CD4-positive, alpha-beta T cell (primary cell): ENCODE measurements at regions not wholly inside any gene's neighbourhood (a gene's known extent, or its start where the extent isn't known, plus 50 kb on each side); places are given as distances from the start of the nearest gene placed in this dataset.

Source experiments
- ATAC-seq: fragments of 200-7000 bp; cut with Tn5 transposase; one replicate; pipeline ENCODE4 v1.10.0; 2022; ENCODE audit warnings: mild to moderate bottlenecking; ENCODE audit not compliant: poor library complexity
- CTCF ChIA-PET: fragments of 350-600 bp; sonication (Branson Sonifier 250); formaldehyde crosslinking; loops from one replicate; lab custom pipeline; 2021; ENCODE audit warnings: antibody characterized with exemption, inconsistent platforms; lab: Charles Lee
- POLR2A ChIA-PET: fragments of 350-600 bp; sonication (Branson Sonifier 250); formaldehyde crosslinking; loops from one replicate; lab custom pipeline; 2021; ENCODE audit warnings: antibody characterized with exemption, inconsistent platforms; lab: Charles Lee
- DNase-seq, 14 experiments: peaks; one replicate each; pipeline ENCODE4 v3.0.0-alpha.2; 2013 to 2020; ENCODE audit warnings: mixed read lengths in 2 of 14
- H3K27ac ChIP-seq, 2 donors: one replicate each; pipeline versions ENCODE4 v1.5.1 to v1.7.0; 2013; ENCODE audit warnings: low read length in 2 of 2, low read depth in 1 of 2, mild to moderate bottlenecking in 1 of 2
- H3K27me3 ChIP-seq, 2 experiments: 1 replicate in 1 of 2; 2 replicates in 1 of 2; pipeline versions ENCODE4 v1.6.1 to v1.7.0; 2013; ENCODE audit warnings: low read length in 2 of 2, control low read depth in 1 of 2, mild to moderate bottlenecking in 1 of 2, moderate library complexity in 1 of 2; ENCODE audit not compliant: insufficient read depth in 2 of 2, control insufficient read depth in 1 of 2
- H3K36me3 ChIP-seq: one replicate; pipeline ENCODE4 v1.6.1; 2013; ENCODE audit warnings: low read length, control low read depth; ENCODE audit not compliant: insufficient read depth
- H3K4me1 ChIP-seq: one replicate; pipeline ENCODE4 v1.6.1; 2013; ENCODE audit warnings: low read length, control low read depth; ENCODE audit not compliant: insufficient read depth
- H3K4me3 ChIP-seq: one replicate; pipeline ENCODE4 v1.5.1; 2013; ENCODE audit warnings: mild to moderate bottlenecking, low read length, moderate library complexity
- H3K9me3 ChIP-seq, 2 experiments: 1 replicate in 1 of 2; 2 replicates in 1 of 2; pipeline versions ENCODE4 v1.6.1 to v1.7.0; 2013; ENCODE audit warnings: low read length in 2 of 2, mild to moderate bottlenecking in 2 of 2, control low read depth in 1 of 2, moderate library complexity in 1 of 2; ENCODE audit not compliant: control insufficient read depth in 1 of 2, insufficient read depth in 1 of 2
- H3K27ac Mint-ChIP-seq: one replicate; pipeline ENCODE4 v1.8.0; 2020; ENCODE audit warnings: mixed read lengths
- H3K27me3 Mint-ChIP-seq: one replicate; pipeline ENCODE4 v1.8.0; 2021; ENCODE audit warnings: mixed read lengths
- H3K36me3 Mint-ChIP-seq: one replicate; pipeline ENCODE4 v1.8.0; 2021; ENCODE audit warnings: low read depth, mixed read lengths
- H3K4me1 Mint-ChIP-seq: one replicate; pipeline ENCODE4 v1.8.0; 2021; ENCODE audit warnings: low read depth, mixed read lengths
- H3K4me3 Mint-ChIP-seq: one replicate; pipeline ENCODE4 v1.8.0; 2020; ENCODE audit warnings: mild to moderate bottlenecking, mixed read lengths
- H3K9me3 Mint-ChIP-seq: one replicate; pipeline ENCODE4 v1.8.0; 2020; ENCODE audit warnings: mixed read lengths
- CTCF ChIP-seq: fragments of 200-600 bp; IDR thresholded peaks from one replicate; pipeline ENCODE4 v1.8.0; 2022; ENCODE audit warnings: antibody characterized with exemption, mild to moderate bottlenecking
- intact Hi-C, 2 experiments: fragments of 100-400 bp; cut with DNase I in 1 of 2; cut with micrococcal nuclease in 1 of 2; formaldehyde crosslinking; loops; one replicate each; pipeline versions ENCODE4 v1.15.1 to v1.9.0; 2023 to 2025; cut with DNase I, micrococcal nuclease

GRCh38 chr14:61197416-61197815, 83.7 kb downstream of the TMEM30B start:
- Histone ChIP-seq H3K27ac (no peak overlapping the region), H3K4me1 (no peaks in the 10 kb centered on the region), H3K4me3 (no peak overlapping the region), H3K36me3 (no peaks in the 10 kb centered on the region), H3K27me3 (peaks cover 3 to 15% of the 10 kb centered on the region in 2 experiments), H3K9me3 (no peaks in the 10 kb centered on the region)
- H3K27me3 Mint-ChIP-seq, result peaks cover 77% of the 10 kb centered on the region
- no peak overlapping the region for H3K4me3 Mint-ChIP-seq
- H3K27ac Mint-ChIP-seq, result no peak overlapping the region
- ATAC-seq (no peak), DNase-seq (no peak)
- no peaks in the 10 kb centered on the region for H3K4me1 Mint-ChIP-seq
- ChIA-PET CTCF (no interaction called here), POLR2A (no interaction called here)
- TF ChIP-seq CTCF, result no peak
- no peaks in the 10 kb centered on the region for H3K9me3 Mint-ChIP-seq
- H3K36me3 Mint-ChIP-seq, result no peaks in the 10 kb centered on the region
- intact Hi-C loops, result no loop called here

DNA sequence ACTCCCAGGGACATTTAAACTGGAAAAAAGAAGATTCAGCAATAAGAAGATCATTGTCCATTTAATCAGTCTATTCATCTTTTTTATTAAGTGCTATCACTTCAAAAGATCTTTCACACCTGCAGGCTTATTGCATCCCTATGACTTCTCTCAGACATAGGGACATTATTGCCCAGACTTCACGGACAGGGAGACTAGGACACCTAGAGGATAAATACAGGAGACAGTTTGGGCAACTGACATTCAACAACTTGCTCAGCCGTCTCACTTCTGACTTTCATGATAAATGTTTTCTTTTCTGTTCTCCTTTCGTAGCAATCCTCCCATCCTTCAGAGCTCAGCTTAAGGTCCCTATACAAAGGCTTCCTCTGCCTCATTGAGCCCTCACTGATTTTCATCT, 84.3 kb downstream of the TMEM30B start:
- no peaks in the 10 kb centered on the region for H3K4me1 Mint-ChIP-seq
- ChIA-PET CTCF (no interaction called here), POLR2A (no interaction called here)
- no peak for TF ChIP-seq CTCF
- Histone ChIP-seq H3K9me3 (no peaks in the 10 kb centered on the region), H3K4me1 (no peaks in the 10 kb centered on the region), H3K27ac (no peak overlapping the region), H3K4me3 (no peak overlapping the region), H3K36me3 (no peaks in the 10 kb centered on the region), H3K27me3 (peaks cover 3 to 11% of the 10 kb centered on the region in 2 experiments)
- H3K36me3 Mint-ChIP-seq, result no peaks in the 10 kb centered on the region
- H3K27me3 Mint-ChIP-seq, result peaks cover 77% of the 10 kb centered on the region
- DNase-seq (no peak), ATAC-seq (no peak)
- intact Hi-C loops, result no loop called here
- H3K9me3 Mint-ChIP-seq, result no peaks in the 10 kb centered on the region
- no peak overlapping the region for H3K27ac Mint-ChIP-seq
- no peak overlapping the region for H3K4me3 Mint-ChIP-seq

DNA sequence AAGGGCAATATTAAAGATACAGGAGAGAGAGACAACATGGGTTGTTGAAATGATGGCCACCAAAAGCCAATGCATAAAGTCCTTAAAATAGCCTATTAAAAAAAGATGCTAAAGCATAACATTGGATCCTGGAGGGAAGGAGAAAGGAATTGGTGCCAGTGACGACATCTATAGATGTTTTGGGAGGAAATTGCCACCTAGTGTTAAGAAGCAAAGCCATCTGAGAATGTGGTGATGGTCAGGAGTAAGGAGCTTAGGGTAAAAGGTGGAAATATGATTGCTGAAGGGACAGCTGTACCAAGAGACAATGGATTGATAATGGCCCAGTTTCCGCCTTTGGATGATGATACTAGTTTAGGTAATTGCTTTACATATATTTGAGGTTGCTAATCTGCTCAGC, 85.1 kb downstream of the TMEM30B start:
- Mint-ChIP-seq H3K27ac (no peak overlapping the region), H3K27me3 (peaks cover 74% of the 10 kb centered on the region), H3K4me3 (no peak overlapping the region), H3K4me1 (no peaks in the 10 kb centered on the region), H3K36me3 (no peaks in the 10 kb centered on the region), H3K9me3 (no peaks in the 10 kb centered on the region)
- intact Hi-C loops, result no loop called here
- no peak for TF ChIP-seq CTCF
- ChIA-PET CTCF (no interaction called here), POLR2A (no interaction called here)
- H3K27me3 ChIP-seq, result peaks cover 7 to 9% of the 10 kb centered on the region in 2 experiments
- H3K4me3 ChIP-seq, result no peak overlapping the region
- no peaks in the 10 kb centered on the region for H3K36me3 ChIP-seq
- DNase-seq, result no peak
- H3K9me3 ChIP-seq, result no peaks in the 10 kb centered on the region
- H3K4me1 ChIP-seq, result no peaks in the 10 kb centered on the region
- ATAC-seq, result no peak
- no peak overlapping the region for H3K27ac ChIP-seq
